AG04449 (cell line): ENCODE measurements at regions not wholly inside any gene's neighbourhood (a gene's known extent, or its start where the extent isn't known, plus 50 kb on each side); places are given as distances from the start of the nearest gene placed in this dataset.

Source experiments
- CTCF ChIA-PET: fragments of 350-600 bp; formaldehyde crosslinking; extraction: SDS; loops from one replicate; lab custom pipeline; 2021; ENCODE audit warnings: antibody characterized with exemption; lab: Yijun Ruan, JAX
- POLR2A ChIA-PET: fragments of 400-600, 350-600 bp; formaldehyde crosslinking; extraction: SDS; loops from one replicate; lab custom pipeline; 2020; ENCODE audit warnings: antibody characterized with exemption, inconsistent platforms; lab: Yijun Ruan, JAX
- DNase-seq: peaks from one replicate; pipeline ENCODE4 v3.0.0-alpha.2; 2010; ENCODE audit warnings: low read depth, low spot score
- H3K4me3 ChIP-seq: 2 replicates; pipeline ENCODE4 v1.5.1; 2011; ENCODE audit warnings: low read depth, mild to moderate bottlenecking, control low read depth, low read length
- CTCF ChIP-seq: IDR thresholded peaks from one replicate; pipeline ENCODE4 v1.5.1; 2011; ENCODE audit warnings: mild to moderate bottlenecking, moderate library complexity, low read length, control low read depth, inconsistent platforms; ENCODE audit not compliant: insufficient read depth; ENCODE audit errors: missing control alignments

GRCh38 chr5:97471951-97472350 lies 288.9 kb upstream of the RIOK2 start:
- H3K4me3 ChIP-seq: no peak overlapping the region
- ChIA-PET POLR2A (no interaction called here), CTCF (no interaction called here)
- no peak for DNase-seq
- TF ChIP-seq CTCF: no peak

GRCh38 chr5:97475847-97476246 lies 292.8 kb upstream of the RIOK2 start:
- POLR2A ChIA-PET: no interaction called here
- TF ChIP-seq CTCF: no peak

GRCh38 chr5:97476852-97477534 lies 293.9 kb upstream of the RIOK2 start:
- POLR2A ChIA-PET: no interaction called here
- DNase-seq: no peak
- TF ChIP-seq CTCF: no peak
- CTCF ChIA-PET: no interaction called here
- no peak overlapping the region for H3K4me3 ChIP-seq

More at GRCh38 chr5:97475847-97476246, 292.8 kb upstream of the RIOK2 start:
- no peak overlapping the region for H3K4me3 ChIP-seq
- DNase-seq: no peak
- CTCF ChIA-PET: no interaction called here

GRCh38 chr5:97478483-97478882 lies 295.4 kb upstream of the RIOK2 start:
- TF ChIP-seq CTCF: no peak
- no peak for DNase-seq
- ChIA-PET CTCF (no interaction called here), POLR2A (no interaction called here)
- H3K4me3 ChIP-seq: no peak overlapping the region

- POLR2A ChIA-PET: no interaction called here
- CTCF ChIA-PET: no interaction called here
- H3K4me3 ChIP-seq: no peak overlapping the region
- DNase-seq: no peak
- no peak for TF ChIP-seq CTCF
Measured at GRCh38 chr5:97480313-97480712, 297.3 kb upstream of the RIOK2 start.

GRCh38 chr5:97488126-97488668 lies 305.1 kb upstream of the RIOK2 start:
- CTCF ChIA-PET: no interaction called here

More at GRCh38 chr5:97488126-97488668, 305.1 kb upstream of the RIOK2 start:
- DNase-seq: no peak
- TF ChIP-seq CTCF: no peak
- POLR2A ChIA-PET: no interaction called here
- H3K4me3 ChIP-seq: no peak overlapping the region
